Right kidney (tissue), 1 donor: ENCODE measurements at regions not wholly inside any gene's neighbourhood (a gene's known extent, or its start where the extent isn't known, plus 50 kb on each side); places are given as distances from the start of the nearest gene placed in this dataset.
"Not testable (repeated sequence)": the region's sequence is repeated elsewhere in the genome, so short reads cannot be mapped to it uniquely, and the experiment has no call there.

Source experiments
- DNase-seq: peaks from one replicate; pipeline ENCODE4 v3.0.0-alpha.2; 2016

DNA sequence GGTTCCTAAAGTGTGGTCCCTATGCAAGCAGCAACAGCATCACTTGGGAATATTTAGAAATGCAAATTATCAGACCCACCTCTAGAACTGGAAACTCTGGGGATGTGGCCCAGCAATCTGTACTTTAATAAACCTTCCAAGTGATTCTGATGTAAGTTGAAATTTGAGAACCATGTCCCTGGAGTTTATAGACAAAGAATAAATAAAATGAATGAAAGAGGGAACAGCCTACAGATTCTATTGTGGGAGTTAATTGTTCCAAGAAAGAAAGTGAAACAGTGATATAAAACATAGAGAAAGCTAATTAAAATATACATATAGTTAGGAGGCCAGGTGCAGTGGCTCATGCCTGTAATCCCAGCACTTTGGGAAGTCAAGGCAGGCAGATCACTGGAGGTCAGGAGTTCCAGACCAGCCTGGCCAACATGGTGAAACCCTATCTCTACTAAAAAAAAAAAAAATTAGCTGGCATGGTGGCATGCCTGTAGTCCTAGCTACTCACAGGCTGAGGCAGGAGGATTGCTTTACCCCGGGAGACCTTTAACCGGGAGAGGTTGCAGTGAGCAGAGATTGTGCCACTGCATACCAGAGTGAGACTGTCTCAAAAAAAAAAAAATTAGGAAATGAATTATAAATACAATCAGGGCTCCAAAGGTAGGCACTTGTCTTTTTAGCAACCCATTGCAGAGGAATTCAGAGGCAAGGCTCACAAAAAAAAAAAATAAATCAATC is 507.5 kb downstream of the NAV3 start:
- no peak for DNase-seq

DNA sequence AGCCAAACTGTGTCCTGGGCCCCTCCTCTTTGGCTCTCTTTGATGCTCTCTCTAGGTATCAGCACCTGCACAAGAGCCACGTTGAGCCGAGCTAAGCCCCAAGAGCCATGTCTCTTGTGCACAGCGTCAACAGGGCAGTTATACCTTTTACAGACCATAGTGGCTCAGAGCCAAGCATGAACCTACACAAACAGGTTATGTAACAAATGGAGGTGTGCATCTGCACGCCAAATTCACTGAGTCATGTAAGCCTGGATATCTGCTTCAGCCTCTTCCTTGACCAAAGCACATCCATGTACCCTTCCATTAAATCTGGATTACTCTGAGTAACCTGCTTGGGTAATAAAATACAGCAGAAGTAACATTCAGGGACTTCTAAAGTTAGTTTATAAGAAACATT is 509.7 kb downstream of the NAV3 start:
- DNase-seq: no peak

DNA sequence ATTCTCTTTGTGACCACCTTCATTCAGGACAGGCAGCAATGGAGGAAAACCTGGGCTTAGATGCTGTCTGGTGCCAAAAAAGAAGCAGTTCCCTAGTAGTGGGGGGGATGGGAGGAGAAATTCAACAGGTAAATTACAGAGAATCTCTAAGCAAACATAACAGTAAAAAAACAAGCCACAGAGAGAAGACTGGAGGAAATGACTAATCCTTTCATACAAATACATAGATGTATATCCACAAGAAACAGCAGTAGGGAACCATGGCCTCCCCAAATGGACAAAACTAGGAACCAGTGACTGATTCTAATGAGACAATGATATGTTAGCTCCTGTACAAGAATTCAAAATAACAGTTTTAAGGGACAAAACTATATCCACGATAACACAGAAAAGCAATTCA is 513.0 kb downstream of the NAV3 start:
- no peak for DNase-seq

DNA sequence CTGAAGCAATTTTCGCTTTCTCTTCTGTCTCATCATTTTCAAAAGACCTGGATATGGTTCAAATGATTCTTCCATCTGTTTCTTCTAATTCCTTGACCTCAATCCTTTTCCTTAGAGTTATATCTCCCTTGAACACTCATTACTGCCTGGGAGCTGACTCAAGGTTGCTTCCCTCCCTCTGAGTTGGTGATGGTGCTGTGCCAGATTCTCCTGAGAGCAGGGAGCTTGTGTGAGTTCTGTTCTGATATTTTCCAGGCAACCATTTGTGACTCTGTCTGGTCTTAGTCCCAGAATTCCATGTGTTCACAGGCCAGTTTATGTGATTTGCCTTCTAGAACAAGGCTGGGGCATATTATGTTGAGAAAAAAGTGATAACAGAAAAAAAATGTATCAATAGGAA is 505.1 kb upstream of the SYT1 start:
- DNase-seq: no peak

DNA sequence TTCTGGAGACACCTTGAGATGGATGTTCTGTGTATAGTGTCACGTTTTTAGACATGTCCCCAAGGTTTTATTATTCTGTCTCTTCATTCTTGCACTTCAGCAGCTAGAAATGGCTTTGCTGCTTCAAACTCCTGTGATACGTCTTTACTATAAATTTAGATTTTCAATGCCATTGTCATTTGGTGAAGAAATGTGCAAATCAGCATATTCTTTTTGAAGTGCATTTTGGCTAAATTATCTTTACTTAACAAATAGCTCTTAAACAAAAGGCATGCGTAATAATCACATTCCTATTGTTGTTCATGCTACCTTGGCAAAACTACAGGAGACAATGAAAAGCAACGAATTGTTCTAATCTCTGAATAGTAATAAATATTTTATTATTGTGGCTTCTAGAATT is 502.9 kb upstream of the SYT1 start:
- DNase-seq: no peak

DNA sequence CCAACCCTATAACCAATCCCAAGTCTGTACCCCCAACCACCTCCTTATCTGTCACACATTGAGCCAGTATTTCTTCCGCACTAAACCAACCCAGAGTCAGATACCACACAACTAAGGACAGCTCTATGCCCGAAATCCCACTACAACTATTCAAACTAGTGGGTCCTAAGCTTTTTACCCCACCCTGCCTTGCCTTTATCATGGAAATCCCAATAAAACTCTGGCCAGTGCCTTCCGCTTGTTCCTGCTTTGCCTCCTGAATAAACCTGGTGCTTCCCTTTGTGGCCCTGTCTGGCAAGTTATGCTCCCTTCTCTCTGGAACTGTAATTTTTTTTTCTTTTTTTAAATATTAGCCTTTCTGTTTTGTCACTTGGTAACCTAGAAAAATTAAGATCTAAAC is 493.3 kb upstream of the SYT1 start:
- DNase-seq: no peak

DNA sequence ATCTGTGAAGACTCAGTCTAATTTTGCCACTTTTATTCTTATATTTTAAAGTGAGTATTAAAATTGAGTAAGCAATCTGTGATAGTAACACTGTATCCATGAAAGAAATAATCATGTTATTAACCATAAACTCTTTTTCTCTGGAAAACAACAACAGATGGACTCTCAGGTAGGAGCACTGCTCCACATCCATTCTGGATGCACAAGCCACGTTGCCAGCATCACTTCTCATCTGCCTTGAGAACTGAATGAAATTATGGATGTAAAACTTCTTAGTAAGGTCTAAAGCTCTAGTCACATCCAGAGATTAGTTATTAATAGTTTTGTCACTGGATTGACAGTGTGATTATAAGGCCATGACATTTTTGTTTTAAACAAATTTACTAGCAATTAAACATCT is 489.1 kb upstream of the SYT1 start:
- no peak for DNase-seq

DNA sequence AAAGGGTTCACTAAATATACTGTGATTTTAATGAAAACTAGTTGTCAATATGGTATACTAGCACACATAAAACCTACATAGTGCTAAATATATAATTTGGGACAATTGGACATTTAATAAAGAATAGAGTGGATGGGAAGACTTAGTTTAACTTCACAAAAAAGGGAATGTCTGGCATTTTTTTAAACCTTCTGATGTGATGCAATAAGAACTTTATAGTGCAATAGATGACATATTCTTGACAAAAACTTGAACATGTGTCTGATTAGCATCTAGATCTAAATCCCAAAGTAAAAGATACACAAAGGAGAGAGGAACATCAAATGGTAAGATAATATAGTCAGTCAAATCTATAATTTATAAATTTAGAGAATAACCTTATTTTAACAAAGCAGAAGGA is 488.3 kb upstream of the SYT1 start:
- DNase-seq: no peak

DNA sequence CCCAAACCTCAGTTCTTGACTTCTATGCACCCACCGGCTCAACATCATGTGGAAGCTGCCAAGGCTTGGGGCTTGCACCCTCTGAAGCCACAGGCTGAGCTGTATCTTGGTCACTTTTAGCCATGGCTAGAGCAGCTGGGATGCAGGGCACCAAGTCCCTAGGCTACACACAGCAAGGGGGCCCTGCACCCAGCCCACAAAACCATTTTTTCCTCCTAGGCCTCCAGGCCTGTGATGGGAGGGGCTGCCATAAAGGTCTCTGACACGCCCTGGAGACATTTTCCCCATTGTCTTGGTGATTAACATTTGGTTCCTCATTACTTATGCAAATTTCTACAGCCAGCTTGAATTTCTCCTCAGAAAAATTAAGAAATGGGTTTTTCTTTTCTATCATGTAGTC is 485.5 kb upstream of the SYT1 start:
- not testable (repeated sequence) for DNase-seq

DNA sequence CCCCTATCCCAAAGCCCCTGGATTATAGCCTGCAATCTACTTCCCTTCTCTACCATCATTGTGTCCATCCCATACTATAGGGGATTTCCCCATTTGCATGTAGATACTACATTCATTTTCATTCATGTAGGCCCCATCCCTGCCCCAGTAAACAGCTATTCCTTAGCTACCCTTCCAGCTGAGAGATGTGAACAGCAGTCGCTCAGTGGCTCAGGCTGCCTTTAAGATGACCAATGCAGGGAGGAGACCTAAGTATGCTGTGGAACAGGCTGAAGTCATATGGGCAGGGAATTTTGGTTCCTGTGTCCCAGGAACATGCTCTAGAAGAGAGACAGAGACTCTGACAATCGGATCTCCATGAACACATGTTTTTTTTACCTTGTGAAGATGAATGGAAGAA is 481.2 kb upstream of the SYT1 start:
- no peak for DNase-seq

DNA sequence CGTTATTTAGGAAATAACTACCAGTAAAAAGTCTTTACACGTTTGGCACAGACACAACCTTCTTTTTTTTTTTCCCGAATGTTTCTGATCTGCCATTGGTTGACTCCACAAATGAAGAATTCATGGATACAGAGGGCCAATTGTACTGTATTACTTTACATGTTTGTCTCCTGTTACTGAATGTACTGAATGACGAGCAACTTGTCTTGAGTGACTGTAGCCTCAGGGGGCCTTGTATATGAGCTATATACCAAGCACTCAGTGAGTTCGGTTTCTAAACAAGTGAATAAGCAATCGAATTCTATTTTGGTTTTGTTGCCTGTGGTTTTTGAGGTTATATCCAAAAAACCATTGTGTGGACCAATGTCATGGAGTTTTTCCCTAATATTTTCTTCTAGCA is 480.0 kb upstream of the SYT1 start:
- DNase-seq: no peak

DNA sequence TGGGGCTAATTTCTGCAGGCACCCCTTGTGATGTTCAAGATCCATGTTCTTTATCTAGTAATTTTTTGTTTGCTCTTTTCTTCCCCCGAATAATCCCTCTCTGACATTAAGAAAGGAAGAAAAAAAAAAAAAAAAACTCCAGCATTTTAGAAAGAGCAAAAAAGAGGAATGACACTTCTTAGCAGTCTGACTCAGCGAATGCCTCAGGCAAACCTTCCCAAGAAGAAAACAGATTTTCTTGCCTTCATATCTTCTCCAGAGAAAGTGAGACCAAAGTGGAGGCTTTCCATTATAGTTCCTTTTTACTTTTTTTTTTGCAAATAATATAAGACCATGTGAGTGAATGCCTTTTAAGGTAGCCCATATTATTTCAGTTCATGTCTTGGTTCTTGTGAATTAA is 479.0 kb upstream of the SYT1 start:
- no peak for DNase-seq

DNA sequence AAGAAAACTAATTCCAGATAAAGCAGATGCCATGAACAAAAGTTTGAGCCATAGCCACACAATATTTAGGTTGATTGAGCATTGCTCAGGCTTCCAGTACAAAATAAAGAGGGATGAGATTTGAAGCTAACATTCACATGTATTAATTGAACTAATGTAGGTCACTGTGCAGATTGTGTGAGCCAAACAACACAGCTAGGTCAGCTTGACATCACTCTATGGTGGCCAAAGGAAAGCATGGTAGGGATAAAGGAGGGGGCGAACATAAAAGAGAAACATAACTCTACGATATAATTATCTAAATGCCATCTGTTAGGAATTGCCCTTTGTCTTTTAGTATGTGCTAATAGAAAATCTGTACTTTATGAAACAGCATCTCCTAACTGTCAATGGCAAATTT is 477.7 kb upstream of the SYT1 start:
- DNase-seq: no peak

DNA sequence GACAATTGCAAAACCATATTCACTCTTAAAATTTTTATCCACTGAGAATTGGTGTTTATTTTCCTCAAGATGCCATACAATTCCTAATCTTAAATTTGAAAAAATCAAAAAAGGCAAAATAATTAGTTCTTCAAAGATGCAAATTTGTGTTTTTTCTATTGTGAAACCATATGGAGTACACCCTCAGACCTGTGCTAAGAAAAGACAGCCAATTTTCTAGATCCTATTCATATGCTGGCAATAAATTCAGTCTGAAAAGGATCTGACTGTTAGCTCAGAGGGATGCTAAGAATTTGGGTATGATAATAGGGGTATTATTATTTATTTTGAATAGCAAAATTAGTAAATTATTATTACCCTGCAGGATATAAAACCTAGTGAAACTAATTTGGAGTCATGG is 476.9 kb upstream of the SYT1 start:
- no peak for DNase-seq

DNA sequence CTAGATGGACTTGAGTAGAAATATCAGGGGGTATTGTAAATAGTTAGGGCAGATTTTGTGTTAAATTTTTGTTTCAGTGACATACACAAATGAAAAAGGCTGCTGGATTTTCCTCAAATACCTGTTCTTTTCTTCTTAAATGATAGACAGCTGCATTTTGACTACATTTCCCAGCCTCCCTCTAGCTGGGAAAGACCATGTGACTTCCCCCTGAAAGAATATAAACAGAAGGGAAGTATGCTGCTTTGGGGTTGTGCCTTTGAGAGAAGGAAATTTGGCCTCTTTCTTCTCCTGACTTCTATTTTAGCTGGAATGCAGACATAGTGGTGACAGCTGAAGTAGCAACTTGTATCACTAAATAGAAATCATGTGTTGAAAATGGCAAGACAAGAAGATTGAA is 476.1 kb upstream of the SYT1 start:
- no peak for DNase-seq

DNA sequence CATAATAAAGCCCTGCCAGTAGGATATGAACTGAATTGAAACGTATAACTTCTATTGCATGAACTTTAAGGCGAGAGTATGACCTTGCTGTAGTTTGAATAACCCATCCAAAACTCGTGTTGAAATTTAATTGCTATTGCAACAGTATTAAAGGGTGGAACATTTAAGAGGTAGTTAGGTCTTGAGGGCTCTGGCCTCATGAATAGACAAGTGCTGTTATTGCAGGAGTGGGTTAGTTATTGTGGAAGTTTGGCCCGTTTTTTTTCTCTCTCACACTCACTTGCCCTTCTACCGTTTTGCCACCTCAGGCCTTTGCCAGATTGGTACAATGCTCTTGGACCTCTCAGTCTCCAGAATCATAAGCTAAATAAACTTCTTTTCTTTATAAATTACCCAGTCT is 473.7 kb upstream of the SYT1 start:
- DNase-seq: no peak

DNA sequence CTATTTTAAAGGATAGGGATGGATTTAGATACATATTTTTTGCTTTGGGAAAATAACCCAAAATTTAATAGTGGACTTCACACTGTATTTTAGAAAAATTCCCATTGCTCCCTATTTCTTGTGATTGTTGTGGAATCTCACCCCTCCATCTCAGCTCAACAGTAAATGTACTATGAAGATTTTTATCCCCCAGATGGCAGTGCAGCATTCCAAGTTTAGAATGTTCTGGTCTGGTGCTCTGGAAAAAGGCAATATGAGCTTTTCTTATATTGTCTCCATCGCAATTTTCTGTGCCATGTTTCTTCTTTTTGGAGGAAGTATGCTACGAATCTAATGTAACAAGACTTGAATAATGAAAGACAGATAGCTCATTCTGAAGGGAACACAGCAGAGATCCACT is 471.7 kb upstream of the SYT1 start:
- DNase-seq: no peak

DNA sequence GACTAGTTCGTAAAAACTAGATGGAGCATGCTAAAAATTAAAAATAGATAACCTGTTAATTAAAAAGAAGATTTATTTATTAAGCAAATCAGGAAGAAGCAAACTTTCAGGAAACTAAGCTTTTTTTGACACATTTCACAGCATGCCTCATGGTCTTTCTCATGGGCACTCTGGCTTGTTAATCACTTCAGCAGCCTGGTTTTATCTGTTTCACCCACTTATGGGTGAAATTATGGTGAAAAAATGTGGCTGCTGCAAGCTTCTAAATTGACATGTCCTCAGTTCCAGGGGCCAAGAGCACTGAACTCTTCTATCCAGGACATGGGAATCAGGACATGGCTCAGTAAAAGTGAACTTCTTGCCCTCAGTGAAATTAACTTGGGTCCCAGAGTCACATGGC is 468.6 kb upstream of the SYT1 start:
- DNase-seq: no peak

DNA sequence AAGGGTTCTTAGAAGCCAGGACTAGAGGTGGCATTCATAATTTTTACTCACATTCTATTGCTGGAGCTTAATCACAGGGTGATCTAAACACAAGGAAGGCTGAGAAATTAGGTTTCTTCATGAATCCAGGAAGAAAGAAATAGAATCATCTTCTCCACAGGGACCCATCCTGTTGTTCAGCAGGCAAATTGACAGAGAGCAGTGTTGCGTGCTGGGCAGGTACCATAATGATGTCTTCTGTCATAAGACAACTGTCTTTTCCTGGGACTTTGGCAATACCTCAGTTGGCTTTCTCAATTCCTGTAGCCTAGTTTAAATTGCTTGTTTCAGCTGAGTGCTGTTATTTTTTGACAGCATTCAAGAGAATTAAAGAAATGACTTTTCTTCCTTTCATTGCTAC is 468.0 kb upstream of the SYT1 start:
- DNase-seq: no peak

DNA sequence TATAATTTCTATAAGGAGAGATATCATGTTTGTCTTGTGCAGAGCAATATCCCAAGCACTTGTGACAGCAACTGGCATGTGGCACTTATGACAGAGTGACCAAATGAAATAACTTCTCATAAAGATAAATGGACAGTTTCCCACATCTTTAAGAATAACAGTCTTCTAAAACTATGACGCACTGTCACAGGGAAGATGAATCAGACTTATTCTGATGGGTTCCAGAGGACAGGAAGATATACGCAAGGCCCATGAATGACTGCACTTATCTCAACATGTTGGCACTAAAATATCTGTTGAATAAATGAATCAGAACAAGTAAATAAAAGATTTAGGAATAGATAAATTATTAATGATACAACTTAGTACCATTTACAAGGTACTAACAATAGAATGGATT is 465.8 kb upstream of the SYT1 start:
- DNase-seq: no peak

DNA sequence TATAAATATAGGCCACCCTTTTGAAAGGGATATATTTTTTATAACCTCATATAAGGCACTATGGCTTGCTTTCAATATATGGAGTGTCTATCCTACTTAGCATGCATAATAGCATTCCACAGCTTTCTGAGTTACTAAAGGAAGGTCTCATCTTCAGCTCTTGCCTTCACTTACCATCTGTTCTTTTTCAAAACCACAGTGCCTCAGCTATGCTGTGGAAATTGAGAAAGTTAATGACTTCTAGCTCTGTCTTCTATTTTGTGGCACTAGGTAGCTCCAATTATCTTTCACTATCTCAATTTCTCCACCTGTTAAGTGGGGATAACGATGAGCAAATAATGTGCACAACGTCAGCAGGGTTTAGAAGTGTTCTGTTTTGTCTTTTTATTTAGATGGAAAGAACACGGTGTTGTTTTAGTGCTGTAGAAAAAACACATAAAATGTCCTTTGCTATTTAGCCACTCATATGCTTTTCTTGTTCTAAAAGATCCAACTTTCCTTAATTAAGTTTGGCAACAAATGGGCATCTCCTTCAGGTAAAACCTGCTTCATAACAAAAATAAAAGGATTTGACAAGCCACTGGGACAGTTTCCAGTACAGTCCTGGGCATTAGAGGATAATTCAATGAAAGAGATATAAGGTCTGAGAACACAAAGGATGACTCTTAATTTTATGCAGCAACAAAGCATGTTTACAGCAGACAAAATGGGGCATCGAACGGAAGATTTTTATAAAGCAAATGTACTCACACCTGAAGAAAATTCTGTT is 462.0 kb upstream of the SYT1 start:
- DNase-seq: no peak

DNA sequence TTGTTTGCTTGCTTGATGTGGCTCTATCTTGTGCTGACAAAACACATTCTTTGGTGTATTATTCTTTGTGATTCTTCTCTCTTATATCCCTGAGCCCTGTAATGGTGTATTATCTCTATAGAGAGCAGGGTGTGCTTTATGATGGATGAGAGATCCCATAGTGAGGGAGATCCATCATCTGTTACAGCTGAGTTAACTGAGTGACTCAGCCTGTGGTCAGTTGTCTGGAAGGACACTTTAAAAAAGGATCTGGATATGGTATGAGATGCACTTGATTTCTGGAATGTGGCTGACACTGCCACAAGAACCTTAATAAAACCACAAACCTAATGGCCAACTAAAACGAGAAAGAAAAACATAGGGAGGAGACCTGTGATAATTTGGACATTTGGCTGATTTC is 461.4 kb upstream of the SYT1 start:
- DNase-seq: no peak

DNA sequence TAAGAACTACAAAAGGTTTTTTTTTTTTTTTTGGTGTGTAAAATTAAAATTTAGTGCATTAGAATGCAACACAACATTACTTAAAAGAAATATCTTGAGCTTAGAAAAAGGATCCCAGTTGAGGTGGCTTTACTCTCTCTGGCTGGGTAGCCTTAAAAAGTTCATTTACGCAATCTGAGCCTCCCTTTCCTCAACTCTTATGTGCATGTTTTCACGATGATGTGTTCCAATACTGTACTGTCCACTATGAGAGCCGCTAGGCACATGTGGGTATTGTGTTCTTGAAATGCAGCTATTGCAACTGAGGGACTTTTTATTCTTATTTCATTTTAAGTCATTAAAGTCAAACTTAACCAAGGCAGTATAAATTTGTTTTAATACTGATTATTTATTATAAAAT is 460.9 kb upstream of the SYT1 start:
- DNase-seq: no peak

DNA sequence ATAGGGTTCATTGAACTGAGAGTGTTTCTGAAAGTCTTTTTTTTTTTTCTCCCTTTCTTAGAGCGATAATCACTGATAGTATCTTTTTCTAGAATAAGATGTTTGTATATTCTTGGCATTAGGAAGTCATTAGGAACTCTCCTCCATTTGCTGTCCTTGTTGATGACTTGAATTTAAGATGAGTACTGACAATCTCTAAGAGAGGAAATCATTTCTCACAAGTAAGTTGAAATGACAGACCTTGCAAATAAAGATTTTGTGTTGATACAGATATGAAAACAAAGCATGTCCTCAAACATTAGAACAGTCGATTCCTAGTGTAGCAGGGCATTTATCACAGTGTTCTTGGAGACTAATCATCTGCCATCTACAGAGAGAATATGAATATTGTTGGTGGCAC is 458.4 kb upstream of the SYT1 start:
- no peak for DNase-seq

DNA sequence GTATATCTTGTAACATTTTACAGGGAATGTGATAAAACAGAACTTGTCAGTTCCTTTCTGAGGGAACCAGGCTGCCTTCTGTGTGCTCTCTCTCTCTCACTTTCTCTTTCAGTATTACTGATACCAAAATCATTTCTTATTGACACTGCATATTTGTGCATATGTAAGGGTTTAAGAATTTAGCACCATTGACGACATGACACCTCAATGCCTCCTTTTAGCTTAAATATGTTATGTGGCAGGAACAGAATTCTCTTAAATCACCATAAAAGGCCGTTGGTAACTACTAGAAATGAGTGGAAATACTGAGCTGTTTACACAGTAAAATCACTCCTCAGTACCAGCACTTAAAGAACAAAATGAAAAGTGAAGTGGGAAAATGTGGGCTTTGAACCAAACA is 457.7 kb upstream of the SYT1 start:
- DNase-seq: no peak
